M059J (cell line): ENCODE measurements at regions not wholly inside any gene's neighbourhood (a gene's known extent, or its start where the extent isn't known, plus 50 kb on each side); places are given as distances from the start of the nearest gene placed in this dataset.
A peak's percentile ranks its signal among the peaks of the same experiment; 100 is the strongest.
"Not testable (repeated sequence)": the region's sequence is repeated elsewhere in the genome, so short reads cannot be mapped to it uniquely, and the experiment has no call there.

Experiments
- DNase-seq: peaks from one replicate; pipeline ENCODE4 v3.0.0-alpha.2; 2012; ENCODE audit warnings: low read depth

DNA sequence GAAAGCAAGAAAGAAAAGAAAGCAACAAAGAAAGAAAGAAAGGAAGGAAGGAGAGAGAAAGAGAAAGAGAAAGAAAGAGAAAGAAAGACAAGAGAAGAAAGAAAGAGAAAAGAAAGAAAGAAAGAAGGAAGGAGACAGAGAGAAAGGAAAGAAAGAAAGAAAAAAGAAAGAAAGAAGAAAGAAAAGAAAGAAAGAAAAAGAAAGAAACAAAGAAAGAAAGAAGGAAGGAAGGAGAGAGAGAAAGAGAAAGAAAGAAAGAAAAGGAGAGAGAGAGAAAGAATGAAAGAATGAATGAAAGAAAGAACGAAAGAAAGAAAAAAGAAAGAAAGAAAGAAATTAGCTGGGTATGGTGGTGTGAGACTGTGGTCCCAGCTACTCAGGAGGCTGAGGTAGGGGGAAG lies 400.1 kb upstream of the MDGA2 start:
- DNase-seq = no peak

DNA sequence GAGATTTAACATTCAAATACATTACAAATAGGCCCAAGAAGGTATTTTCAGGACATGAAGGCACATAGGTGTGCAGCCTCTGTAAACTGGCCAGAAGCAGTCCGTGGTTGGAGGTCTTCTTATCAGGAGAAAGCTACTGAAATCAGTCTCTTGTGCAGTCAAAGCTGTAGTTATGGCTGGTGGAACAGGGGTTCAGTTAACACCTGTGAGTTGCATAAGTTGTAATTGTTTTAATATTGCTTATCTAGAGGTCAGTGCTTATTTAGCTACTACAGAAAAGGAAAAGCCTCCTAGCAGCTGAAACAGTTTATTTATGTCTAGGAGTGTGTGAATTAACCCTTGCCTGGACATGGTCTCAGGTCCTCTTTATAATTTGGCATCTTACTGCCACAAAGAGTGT lies 377.6 kb upstream of the MDGA2 start:
- DNase-seq = no peak

DNA sequence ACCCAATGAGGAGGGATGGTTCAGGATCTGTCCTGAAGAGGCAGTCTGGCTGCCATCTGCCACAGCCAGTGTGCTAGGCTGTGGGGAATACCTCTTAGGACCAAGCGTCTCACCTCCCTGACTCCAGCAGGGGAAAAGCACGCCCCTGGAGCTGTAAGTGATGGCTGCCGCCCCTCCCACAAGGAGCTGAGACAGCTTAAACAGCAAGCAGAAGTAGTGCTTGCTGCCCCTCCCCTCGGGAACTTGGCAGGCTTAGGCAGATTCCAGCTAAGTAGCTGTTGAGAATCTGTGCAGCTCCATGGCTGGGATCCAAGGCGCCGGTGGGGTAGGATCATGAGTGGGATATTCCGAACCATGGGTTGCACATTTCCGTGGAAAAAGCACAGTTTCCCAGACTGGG lies 360.4 kb upstream of the MDGA2 start:
- no peak for DNase-seq

DNA sequence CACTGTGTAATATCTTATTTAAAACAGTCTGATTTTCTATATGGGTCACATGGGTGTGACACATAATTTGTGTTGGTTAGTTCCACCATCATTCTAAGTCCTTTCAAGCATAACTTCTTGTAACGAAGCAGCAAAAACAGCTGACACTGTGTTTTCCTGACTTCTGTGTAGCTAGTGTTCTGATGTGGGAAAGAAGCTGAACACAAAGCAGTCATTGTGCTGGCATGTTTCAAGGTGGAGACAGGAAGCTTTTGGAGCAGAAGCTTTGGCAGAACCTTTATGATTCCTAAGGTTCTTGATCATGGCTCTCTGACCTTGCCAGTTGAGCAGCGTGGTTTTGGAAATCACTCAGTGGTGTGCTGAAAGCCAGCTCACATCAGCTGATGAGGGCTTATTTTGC lies 351.7 kb upstream of the MDGA2 start:
- peak; percentile 1 for DNase-seq

DNA sequence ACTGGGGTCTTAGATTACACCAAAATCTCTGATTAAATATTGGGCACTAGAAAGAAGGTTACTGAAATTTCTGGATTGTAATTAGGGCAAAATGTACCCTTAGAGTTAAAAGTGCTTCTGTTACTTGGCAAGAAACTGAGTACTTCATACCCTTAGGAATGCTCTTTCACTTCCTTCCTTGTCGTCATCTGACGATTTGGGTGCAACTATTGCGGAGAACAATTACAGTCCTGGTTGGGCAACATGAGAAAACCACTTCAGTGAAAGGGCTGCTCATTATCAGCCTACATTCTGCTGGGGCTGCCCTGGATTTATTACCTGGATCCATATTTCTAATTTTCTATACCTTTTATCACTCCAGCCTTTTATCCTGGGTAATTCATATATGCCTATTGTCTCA lies 348.5 kb upstream of the MDGA2 start:
- DNase-seq = peak; percentile 18

DNA sequence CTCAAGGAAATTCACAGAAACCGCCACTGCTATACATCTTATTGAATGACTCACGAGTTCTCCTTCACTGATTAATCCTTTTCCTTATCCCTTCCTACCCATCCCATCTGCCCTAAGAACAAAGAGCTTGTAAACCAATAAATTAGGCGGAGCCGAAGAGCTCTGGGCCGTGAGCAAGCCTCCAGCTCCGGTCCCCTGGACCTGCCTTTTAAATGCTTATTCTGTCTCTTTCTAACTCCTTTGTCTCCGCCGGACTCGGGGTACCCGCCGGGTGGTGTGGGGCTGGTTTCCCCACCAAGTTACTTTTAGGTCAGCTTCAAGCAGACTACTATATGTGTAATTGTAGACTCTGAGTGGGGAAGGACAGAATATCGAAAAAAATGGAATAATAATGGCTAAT lies 336.1 kb upstream of the MDGA2 start:
- not testable (repeated sequence) for DNase-seq

DNA sequence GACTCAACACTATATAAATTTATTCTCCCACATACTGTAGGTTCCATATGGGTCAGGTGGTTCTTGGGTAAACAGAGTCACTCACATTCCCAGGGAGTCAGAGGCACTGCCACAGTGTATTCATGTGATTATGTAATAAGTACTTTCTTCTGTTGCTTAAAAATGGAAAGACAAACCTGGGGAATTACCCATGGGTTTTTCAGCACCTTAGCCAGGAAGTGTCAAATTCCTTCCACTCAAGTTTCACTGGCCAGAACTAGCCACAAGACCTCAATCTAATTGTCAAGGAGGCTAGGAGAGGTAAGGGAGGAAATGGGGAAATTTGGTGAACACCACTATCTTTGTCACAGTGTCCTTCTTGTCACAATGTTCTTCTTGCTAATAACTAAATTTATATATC lies 333.2 kb upstream of the MDGA2 start:
- no peak for DNase-seq

GRCh38 chr14:48005986-48006385 lies 330.6 kb upstream of the MDGA2 start:
- DNase-seq = no peak

GRCh38 chr14:47993883-47994282 lies 318.5 kb upstream of the MDGA2 start:
- DNase-seq = no peak

GRCh38 chr14:47988175-47988574 lies 312.8 kb upstream of the MDGA2 start:
- no peak for DNase-seq

GRCh38 chr14:47978871-47979270 lies 303.5 kb upstream of the MDGA2 start:
- no peak for DNase-seq

GRCh38 chr14:47976139-47976538 lies 300.7 kb upstream of the MDGA2 start:
- DNase-seq = no peak

- DNase-seq = no peak
These were observed 290.8 kb upstream of the MDGA2 start for GRCh38 chr14:47966076-47966810.

DNA sequence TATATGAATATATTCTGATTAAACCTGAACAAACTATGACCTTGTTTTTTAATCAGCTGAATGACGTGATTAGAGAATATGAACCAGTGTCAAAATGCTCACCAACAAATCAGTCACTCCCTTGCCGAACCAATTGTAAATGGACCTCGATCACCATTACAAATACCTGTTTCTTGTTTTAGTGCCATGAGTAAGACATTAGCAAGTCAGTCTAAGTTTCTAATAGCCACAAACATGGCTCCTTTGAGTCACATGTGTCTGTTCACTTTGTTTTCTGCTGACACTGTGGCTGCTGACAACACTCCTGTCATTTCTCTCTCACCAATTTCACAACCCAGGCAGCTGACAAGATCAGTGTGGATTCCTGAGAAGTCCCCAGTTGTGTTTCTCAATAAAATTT lies 286.2 kb upstream of the MDGA2 start:
- DNase-seq = no peak

DNA sequence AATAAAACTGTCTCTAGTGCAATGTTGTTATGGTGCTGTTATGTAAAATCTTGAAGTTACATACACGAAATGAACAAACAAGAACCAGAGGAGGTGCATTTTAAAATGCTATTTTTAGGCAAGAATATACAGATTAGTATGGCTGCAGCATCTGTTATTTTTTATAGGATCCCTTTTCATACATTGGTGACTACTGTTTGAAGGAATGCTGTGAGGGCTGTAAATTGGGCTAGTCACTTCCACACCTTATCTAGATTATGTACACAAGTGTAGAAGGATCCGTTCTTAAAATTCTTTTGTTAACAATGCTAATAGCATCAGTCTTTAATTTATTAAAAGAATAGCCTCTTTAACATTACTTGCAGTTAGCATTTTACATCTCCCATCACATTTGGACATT lies 284.3 kb upstream of the MDGA2 start:
- DNase-seq = no peak

GRCh38 chr14:47949006-47949405 lies 273.6 kb upstream of the MDGA2 start:
- no peak for DNase-seq

DNA sequence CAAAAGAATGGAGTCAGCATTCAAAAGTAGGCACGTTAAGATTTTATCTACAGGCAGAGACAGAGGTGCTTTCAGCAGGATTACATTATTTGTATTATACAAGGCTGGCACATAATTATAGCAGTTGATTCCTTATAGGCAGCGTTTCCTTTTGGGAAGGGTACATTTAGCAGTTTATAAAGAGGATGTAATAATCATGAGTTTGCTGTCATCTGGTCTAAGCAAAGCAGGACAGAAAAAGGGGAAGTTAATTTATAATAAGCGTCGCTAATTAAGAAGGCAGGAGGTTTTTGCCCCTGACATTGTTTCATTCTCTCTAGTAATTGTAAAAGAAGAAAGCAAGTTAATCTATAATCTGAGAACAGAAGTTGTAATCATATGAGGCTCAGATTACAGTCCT lies 259.9 kb upstream of the MDGA2 start:
- no peak for DNase-seq

GRCh38 chr14:47929334-47929733 lies 253.9 kb upstream of the MDGA2 start:
- no peak for DNase-seq

GRCh38 chr14:47921133-47921532 lies 245.7 kb upstream of the MDGA2 start:
- no peak for DNase-seq

DNA sequence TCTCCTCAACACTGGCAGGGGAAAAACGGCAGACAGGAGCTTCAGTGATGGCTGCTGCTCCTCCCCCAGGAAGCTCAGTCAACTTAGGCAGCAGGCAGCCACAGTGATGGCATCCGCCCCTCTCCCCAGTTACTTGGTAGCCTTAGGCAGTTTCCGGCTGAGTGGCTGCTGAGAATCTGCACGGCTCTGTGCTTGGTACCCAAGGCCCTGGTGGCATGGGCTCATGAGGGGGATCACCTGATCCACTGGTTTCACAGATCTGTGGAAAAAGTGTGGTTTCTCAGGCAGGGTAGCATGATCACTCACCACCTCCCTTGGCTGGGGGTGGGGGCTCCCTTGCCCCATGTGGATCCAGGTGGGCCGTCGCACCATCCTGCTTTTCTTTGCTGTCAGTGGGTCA lies 244.6 kb upstream of the MDGA2 start:
- peak; percentile 16 for DNase-seq

DNA sequence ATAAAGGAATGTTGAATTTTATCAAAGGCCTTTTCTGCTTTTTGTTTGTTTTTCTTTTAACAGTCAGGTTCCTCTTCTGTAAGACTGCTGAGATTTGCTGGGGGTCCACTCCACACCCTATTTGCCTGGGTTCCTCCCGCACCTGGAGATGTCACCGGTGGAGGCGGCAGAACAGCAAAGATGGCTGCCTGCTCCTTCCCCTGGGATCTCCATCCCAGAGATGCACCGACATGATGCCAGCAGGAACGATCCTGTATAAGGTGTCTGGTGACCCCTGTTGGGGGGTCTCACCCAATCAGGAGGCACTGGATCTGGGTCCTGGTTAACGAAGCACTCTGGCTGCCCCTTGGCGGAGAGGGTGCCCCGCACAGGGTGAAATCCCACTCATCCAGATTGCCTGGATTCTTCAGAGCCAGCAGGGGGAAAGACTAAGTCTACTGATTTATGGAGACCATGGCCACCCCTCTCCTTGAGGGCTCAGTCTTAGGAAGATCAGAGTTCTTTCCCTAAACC lies 244.0 kb upstream of the MDGA2 start:
- DNase-seq = no peak

DNA sequence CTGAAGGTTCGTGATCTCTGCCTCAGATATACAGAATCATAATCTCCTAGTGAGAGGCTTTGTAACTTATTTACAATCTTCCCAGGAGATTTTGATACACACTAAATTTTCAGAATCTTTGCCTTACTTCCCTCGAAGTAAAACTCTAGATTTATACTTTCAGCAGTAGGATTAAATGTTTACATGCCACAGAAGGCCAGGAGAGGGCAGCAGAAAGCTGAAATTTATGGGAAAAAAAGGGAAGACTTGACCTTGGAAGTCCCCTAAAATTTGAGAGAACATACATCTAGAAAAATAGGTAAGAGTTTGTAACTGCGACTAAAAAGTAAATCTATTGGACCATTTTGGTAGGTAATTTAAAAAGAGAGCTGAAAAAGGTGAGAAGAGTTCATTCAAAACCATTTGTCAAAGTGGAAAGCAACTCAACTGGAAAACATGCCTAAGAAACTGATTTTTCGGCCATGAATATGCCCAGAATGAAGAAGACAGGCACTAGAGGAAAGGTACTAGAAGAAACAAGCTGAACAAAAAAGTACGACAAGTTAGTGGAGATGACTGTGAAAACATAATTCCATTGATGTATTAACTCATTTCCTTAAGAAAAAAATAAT lies 242.0 kb upstream of the MDGA2 start:
- peak; percentile 34 for DNase-seq

DNA sequence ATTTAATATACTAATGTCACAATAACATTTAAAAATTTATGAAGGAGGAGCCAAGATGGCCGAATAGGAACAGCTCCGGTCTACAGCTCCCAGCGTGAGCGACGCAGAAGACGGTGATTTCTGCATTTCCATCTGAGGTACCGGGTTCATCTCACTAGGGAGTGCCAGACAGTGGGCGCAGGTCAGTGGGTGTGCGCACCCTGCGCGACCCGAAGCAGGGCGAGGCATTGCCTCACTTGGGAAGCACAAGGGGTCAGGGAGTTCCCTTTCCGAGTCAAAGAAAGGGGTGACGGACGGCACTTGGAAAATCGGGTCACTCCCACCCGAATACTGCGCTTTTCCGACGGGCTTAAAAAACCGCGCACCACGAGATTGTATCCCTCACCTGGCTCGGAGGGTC lies 225.7 kb upstream of the MDGA2 start:
- DNase-seq = not testable (repeated sequence)

DNA sequence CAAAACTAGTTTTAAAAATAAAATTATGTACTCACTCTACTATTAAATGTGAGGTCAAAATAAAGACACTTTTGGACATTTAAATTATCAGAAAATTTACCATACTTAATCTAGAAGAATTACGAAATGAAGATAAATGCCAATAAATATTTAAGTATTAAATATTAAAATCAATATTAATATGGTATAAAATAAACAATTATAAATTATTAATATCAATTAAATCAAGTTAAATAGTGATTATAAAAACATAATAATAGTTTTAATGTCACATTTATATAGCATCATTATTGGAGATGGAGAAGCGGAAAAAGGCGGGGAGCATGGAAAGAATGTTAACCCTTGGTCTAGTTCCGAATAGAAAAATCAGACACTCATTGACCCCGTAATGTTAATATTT lies 224.3 kb upstream of the MDGA2 start:
- no peak for DNase-seq
